ENCODE measurements at regions not wholly inside any gene's neighbourhood (a gene's known extent, or its start where the extent isn't known, plus 50 kb on each side); places are given as distances from the start of the nearest gene placed in this dataset.

DNA sequence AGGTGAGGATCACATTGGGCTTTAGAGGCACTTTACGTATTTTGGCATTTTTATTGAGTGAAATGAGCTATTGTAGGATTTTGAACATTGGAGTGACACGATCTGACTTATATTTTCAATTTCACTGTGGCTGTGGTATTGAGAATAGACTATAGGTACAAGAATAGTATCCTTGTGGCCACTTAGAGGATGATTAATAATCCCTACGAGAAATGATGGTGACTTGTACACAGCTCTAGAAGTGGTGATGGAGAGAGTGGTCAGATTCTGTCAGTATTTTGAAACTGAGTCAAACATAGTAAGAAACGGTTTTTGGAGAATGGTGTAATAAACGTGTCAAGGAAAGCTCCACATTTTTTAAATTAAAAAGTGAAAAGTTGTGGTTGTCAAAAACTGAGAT lies 494.7 kb downstream of the EPHA5 start:
- ChIA-PET POLR2A (no interaction called here), CTCF (ENCODE audit: low intra/inter-chr PET ratio, low total read pairs) (no interaction called here)
- in situ Hi-C loops (cut with HindIII; ENCODE audit: extremely low pct_ligation_motif_present, low pct_unique_long_range_greater_than_20kb) = no loop called here
- H3K9ac ChIP-seq (ENCODE audit: insufficient read depth, low read depth, low read length) = no peak overlapping the region
- 3% methylated on average over 5 of the region's 5 CpGs for WGBS (ENCODE audit: low lambda C conversion rate)
- no peak overlapping the region for H2AFZ ChIP-seq (ENCODE audit: low read length)
- no peaks in the 10 kb centered on the region for H4K20me1 ChIP-seq (ENCODE audit: insufficient read depth, low read length)
- no peak for FAIRE-seq
- BruUV-seq (replicated peaks) = no TSS peak
- ATAC-seq = no peak
- H3K4me2 ChIP-seq (ENCODE audit: low read depth, low read length) = no peak overlapping the region
- no peaks in the 10 kb centered on the region for H3K9me3 ChIP-seq (ENCODE audit: low read length)
- no peaks in the 10 kb centered on the region for H3K4me1 ChIP-seq (ENCODE audit: insufficient read depth, low read length)
- H3K27me3 ChIP-seq (ENCODE audit: control insufficient read depth in 1 of 2, insufficient read depth in 2 of 2, low read length in 2 of 2) = no peaks in the 10 kb centered on the region
- DNase-seq (ENCODE audit: low spot score) = no peak
- H3K27ac ChIP-seq (ENCODE audit: extremely low read length, insufficient read depth, low read length) = no peak overlapping the region
- H3K79me2 ChIP-seq (ENCODE audit: insufficient read depth, low read length) = no peaks in the 10 kb centered on the region
- H3K4me3 ChIP-seq (replicated peaks in 1 of 3; ENCODE audit: insufficient read depth in 1 of 3, low read depth in 2 of 3, low read length in 3 of 3) = no peak overlapping the region
- H3K36me3 ChIP-seq (replicated peaks in 1 of 2; ENCODE audit: control insufficient read depth in 1 of 2, insufficient read depth in 2 of 2, low read length in 2 of 2) = no peaks in the 10 kb centered on the region
- TF ChIP-seq, protein P1, sequence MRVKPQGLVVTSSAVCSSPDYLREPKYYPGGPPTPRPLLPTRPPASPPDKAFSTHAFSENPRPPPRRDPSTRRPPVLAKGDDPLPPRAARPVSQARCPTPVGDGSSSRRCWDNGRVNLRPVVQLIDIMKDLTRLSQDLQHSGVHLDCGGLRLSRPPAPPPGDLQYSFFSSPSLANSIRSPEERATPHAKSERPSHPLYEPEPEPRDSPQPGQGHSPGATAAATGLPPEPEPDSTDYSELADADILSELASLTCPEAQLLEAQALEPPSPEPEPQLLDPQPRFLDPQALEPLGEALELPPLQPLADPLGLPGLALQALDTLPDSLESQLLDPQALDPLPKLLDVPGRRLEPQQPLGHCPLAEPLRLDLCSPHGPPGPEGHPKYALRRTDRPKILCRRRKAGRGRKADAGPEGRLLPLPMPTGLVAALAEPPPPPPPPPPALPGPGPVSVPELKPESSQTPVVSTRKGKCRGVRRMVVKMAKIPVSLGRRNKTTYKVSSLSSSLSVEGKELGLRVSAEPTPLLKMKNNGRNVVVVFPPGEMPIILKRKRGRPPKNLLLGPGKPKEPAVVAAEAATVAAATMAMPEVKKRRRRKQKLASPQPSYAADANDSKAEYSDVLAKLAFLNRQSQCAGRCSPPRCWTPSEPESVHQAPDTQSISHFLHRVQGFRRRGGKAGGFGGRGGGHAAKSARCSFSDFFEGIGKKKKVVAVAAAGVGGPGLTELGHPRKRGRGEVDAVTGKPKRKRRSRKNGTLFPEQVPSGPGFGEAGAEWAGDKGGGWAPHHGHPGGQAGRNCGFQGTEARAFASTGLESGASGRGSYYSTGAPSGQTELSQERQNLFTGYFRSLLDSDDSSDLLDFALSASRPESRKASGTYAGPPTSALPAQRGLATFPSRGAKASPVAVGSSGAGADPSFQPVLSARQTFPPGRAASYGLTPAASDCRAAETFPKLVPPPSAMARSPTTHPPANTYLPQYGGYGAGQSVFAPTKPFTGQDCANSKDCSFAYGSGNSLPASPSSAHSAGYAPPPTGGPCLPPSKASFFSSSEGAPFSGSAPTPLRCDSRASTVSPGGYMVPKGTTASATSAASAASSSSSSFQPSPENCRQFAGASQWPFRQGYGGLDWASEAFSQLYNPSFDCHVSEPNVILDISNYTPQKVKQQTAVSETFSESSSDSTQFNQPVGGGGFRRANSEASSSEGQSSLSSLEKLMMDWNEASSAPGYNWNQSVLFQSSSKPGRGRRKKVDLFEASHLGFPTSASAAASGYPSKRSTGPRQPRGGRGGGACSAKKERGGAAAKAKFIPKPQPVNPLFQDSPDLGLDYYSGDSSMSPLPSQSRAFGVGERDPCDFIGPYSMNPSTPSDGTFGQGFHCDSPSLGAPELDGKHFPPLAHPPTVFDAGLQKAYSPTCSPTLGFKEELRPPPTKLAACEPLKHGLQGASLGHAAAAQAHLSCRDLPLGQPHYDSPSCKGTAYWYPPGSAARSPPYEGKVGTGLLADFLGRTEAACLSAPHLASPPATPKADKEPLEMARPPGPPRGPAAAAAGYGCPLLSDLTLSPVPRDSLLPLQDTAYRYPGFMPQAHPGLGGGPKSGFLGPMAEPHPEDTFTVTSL (CRISPR knock-in tag; IDR thresholded peaks at IDR 0.05; ENCODE audit: borderline replicate concordance) = no peak
- TF ChIP-seq RFXANK (CRISPR knock-in tag; IDR thresholded peaks at IDR 0.05) (no peak), CEBPG (CRISPR knock-in tag; IDR thresholded peaks at IDR 0.05) (no peak), ZNF30 (CRISPR knock-in tag; IDR thresholded peaks at IDR 0.05) (no peak), ZSCAN20 (CRISPR knock-in tag; IDR thresholded peaks at IDR 0.05; ENCODE audit: borderline replicate concordance) (no peak), ZNF572 (CRISPR knock-in tag; IDR thresholded peaks at IDR 0.05) (no peak), SOX13 (IDR thresholded peaks at IDR 0.05) (no peak), SOX13 (CRISPR knock-in tag; conservative IDR thresholded peaks at IDR 0.05 in 1 of 2, IDR thresholded peaks at IDR 0.05 in 1 of 2) (no peak), MAFK (conservative IDR thresholded peaks at IDR 0.05 in 1 of 2, IDR thresholded peaks at IDR 0.05 in 1 of 2; ENCODE audit: low read length in 2 of 2) (no peak), ZMYM4 (CRISPR knock-in tag; IDR thresholded peaks at IDR 0.05) (no peak), HDAC6 (IDR thresholded peaks at IDR 0.05; ENCODE audit: low read depth, low read length) (no peak)
- TF ChIP-seq, protein P2, sequence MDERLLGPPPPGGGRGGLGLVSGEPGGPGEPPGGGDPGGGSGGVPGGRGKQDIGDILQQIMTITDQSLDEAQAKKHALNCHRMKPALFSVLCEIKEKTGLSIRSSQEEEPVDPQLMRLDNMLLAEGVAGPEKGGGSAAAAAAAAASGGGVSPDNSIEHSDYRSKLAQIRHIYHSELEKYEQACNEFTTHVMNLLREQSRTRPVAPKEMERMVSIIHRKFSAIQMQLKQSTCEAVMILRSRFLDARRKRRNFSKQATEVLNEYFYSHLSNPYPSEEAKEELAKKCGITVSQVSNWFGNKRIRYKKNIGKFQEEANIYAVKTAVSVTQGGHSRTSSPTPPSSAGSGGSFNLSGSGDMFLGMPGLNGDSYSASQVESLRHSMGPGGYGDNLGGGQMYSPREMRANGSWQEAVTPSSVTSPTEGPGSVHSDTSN (CRISPR knock-in tag; IDR thresholded peaks at IDR 0.05) = no peak
- TF ChIP-seq, protein P3, sequence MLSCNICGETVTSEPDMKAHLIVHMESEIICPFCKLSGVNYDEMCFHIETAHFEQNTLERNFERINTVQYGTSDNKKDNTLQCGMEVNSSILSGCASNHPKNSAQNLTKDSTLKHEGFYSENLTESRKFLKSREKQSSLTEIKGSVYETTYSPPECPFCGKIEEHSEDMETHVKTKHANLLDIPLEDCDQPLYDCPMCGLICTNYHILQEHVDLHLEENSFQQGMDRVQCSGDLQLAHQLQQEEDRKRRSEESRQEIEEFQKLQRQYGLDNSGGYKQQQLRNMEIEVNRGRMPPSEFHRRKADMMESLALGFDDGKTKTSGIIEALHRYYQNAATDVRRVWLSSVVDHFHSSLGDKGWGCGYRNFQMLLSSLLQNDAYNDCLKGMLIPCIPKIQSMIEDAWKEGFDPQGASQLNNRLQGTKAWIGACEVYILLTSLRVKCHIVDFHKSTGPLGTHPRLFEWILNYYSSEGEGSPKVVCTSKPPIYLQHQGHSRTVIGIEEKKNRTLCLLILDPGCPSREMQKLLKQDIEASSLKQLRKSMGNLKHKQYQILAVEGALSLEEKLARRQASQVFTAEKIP (CRISPR knock-in tag; IDR thresholded peaks at IDR 0.05; ENCODE audit: borderline replicate concordance) = no peak
- TF ChIP-seq, protein P4, sequence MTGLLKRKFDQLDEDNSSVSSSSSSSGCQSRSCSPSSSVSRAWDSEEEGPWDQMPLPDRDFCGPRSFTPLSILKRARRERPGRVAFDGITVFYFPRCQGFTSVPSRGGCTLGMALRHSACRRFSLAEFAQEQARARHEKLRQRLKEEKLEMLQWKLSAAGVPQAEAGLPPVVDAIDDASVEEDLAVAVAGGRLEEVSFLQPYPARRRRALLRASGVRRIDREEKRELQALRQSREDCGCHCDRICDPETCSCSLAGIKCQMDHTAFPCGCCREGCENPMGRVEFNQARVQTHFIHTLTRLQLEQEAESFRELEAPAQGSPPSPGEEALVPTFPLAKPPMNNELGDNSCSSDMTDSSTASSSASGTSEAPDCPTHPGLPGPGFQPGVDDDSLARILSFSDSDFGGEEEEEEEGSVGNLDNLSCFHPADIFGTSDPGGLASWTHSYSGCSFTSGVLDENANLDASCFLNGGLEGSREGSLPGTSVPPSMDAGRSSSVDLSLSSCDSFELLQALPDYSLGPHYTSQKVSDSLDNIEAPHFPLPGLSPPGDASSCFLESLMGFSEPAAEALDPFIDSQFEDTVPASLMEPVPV (CRISPR knock-in tag; IDR thresholded peaks at IDR 0.05) = no peak
- intact Hi-C loops (cut with micrococcal nuclease; ENCODE audit: unreplicated experiment) = no loop called here

Measured in HepG2 (cell line).